ENCODE measurements at regions not wholly inside any gene's neighbourhood (a gene's known extent, or its start where the extent isn't known, plus 50 kb on each side); places are given as distances from the start of the nearest gene placed in this dataset.

DNA sequence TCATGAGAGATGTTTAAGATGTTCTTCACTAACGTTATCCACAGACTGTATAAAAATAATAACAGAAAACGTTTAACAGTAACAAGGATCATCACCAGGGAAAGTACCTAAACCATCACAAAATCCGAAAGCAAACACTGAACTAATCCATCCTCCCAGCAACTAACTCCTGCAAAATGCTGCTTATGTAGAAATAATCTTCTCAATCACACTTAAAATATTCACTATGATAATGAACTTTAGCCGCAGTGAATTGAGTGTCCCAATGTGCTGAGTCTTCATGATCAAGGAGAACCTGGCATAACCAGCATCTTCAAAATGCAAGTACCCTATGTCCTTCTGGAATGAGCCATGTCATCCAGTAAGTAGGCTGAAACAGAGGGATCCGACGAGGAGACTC is 166.1 kb downstream of the LTN1 start:
- Mint-ChIP-seq H3K4me1 (no peaks in the 10 kb centered on the region), H3K36me3 (peaks cover 0 to 2% of the 10 kb centered on the region in 2 donors), H3K27ac (no peak overlapping the region), H3K27me3 (ENCODE audit: low read depth in 3 of 3) (peaks cover 0 to 2% (median 0%) of the 10 kb centered on the region in 3 donors), H3K4me3 (no peak overlapping the region), H3K9me3 (peaks cover 0 to 13% (median 6%) of the 10 kb centered on the region in 7 donors)
- H3K27me3 ChIP-seq (ENCODE audit: control insufficient read depth in 2 of 2, insufficient read depth in 2 of 2, low read length in 2 of 2) = no peaks in the 10 kb centered on the region
- H3K4me3 ChIP-seq (replicated peaks in 1 of 3; ENCODE audit: low read depth in 2 of 3, low read length in 3 of 3) = no peak overlapping the region
- intact Hi-C loops (cut with micrococcal nuclease) = no loop called here
- H3K36me3 ChIP-seq (replicated peaks in 1 of 2; ENCODE audit: control insufficient read depth in 1 of 2, insufficient read depth in 2 of 2, low read length in 2 of 2) = no peaks in the 10 kb centered on the region
- H3K4me1 ChIP-seq (ENCODE audit: control insufficient read depth in 1 of 2, insufficient read depth in 2 of 2, low read length in 2 of 2) = no peaks in the 10 kb centered on the region
- no peaks in the 10 kb centered on the region for H3K9me3 ChIP-seq (replicated peaks in 1 of 2; ENCODE audit: control insufficient read depth in 1 of 2, insufficient read depth in 1 of 2, low read length in 2 of 2)
- no peaks in the 10 kb centered on the region for H3K79me2 ChIP-seq (ENCODE audit: insufficient read depth, low read length)
- no peak overlapping the region for H3K9ac ChIP-seq (ENCODE audit: insufficient read depth, low read length, poor library complexity, severe bottlenecking)
- H2AFZ ChIP-seq (ENCODE audit: insufficient read depth, low read depth, low read length, poor library complexity, severe bottlenecking) = no peak overlapping the region
- no peaks in the 10 kb centered on the region for H4K20me1 ChIP-seq (ENCODE audit: insufficient read depth, low read length)
- WGBS (ENCODE audit: insufficient coverage) = 100% methylated on average over 1 of the region's 6 CpGs
- no peak overlapping the region for H3K27ac ChIP-seq (ENCODE audit: low read depth in 1 of 2, low read length in 2 of 2)
- no peak overlapping the region for H3K4me2 ChIP-seq (replicated peaks; ENCODE audit: extremely low read depth, low read length, poor library complexity, severe bottlenecking)
- no peak for DNase-seq
- TF ChIP-seq, protein P1, sequence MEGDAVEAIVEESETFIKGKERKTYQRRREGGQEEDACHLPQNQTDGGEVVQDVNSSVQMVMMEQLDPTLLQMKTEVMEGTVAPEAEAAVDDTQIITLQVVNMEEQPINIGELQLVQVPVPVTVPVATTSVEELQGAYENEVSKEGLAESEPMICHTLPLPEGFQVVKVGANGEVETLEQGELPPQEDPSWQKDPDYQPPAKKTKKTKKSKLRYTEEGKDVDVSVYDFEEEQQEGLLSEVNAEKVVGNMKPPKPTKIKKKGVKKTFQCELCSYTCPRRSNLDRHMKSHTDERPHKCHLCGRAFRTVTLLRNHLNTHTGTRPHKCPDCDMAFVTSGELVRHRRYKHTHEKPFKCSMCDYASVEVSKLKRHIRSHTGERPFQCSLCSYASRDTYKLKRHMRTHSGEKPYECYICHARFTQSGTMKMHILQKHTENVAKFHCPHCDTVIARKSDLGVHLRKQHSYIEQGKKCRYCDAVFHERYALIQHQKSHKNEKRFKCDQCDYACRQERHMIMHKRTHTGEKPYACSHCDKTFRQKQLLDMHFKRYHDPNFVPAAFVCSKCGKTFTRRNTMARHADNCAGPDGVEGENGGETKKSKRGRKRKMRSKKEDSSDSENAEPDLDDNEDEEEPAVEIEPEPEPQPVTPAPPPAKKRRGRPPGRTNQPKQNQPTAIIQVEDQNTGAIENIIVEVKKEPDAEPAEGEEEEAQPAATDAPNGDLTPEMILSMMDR (IDR thresholded peaks at IDR 0.05) = no peak

DNA sequence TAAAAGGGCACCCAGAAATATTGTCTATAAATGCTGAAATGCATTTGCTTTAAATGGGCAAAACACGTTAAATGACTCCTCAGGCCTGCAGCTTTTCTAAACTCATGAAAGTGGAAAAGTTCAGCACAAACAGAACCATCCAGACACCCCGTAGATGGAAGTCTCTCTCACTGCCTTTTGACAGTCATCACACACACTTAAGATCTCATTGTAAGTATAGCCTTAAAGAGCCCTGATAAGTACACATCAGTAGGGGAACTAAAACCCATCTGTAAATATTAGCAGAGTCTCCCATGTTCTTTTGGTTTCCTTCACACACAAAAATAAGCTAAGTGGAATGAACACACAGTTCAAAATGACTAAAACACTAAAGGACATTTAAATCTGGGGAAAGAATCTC is 166.7 kb downstream of the LTN1 start:
- Histone ChIP-seq H2AFZ (ENCODE audit: insufficient read depth, low read depth, low read length, poor library complexity, severe bottlenecking) (no peak overlapping the region), H3K4me1 (ENCODE audit: control insufficient read depth in 1 of 2, insufficient read depth in 2 of 2, low read length in 2 of 2) (no peaks in the 10 kb centered on the region), H3K9ac (ENCODE audit: insufficient read depth, low read length, poor library complexity, severe bottlenecking) (no peak overlapping the region), H3K79me2 (ENCODE audit: insufficient read depth, low read length) (no peaks in the 10 kb centered on the region), H4K20me1 (ENCODE audit: insufficient read depth, low read length) (no peaks in the 10 kb centered on the region), H3K36me3 (replicated peaks in 1 of 2; ENCODE audit: control insufficient read depth in 1 of 2, insufficient read depth in 2 of 2, low read length in 2 of 2) (no peaks in the 10 kb centered on the region), H3K27ac (ENCODE audit: low read depth in 1 of 2, low read length in 2 of 2) (no peak overlapping the region), H3K4me3 (replicated peaks in 1 of 3; ENCODE audit: low read depth in 2 of 3, low read length in 3 of 3) (no peak overlapping the region), H3K27me3 (ENCODE audit: control insufficient read depth in 2 of 2, insufficient read depth in 2 of 2, low read length in 2 of 2) (no peaks in the 10 kb centered on the region), H3K4me2 (replicated peaks; ENCODE audit: extremely low read depth, low read length, poor library complexity, severe bottlenecking) (no peak overlapping the region), H3K9me3 (replicated peaks in 1 of 2; ENCODE audit: control insufficient read depth in 1 of 2, insufficient read depth in 1 of 2, low read length in 2 of 2) (no peaks in the 10 kb centered on the region)
- Mint-ChIP-seq H3K27me3 (ENCODE audit: low read depth in 3 of 3) (peaks cover 0 to 2% (median 1%) of the 10 kb centered on the region in 3 donors), H3K4me1 (no peaks in the 10 kb centered on the region), H3K4me3 (no peak overlapping the region), H3K27ac (no peak overlapping the region), H3K9me3 (peaks cover 0 to 11% (median 6%) of the 10 kb centered on the region in 7 donors), H3K36me3 (peaks cover 0 to 2% of the 10 kb centered on the region in 2 donors)
- intact Hi-C loops (cut with micrococcal nuclease) = no loop called here
- DNase-seq = no peak
- no CpG with 5 or more reads among the region's 2 CpGs for WGBS (ENCODE audit: insufficient coverage)
- TF ChIP-seq, protein P1 (IDR thresholded peaks at IDR 0.05) = no peak
